ENCODE measurements at regions not wholly inside any gene's neighbourhood (a gene's known extent, or its start where the extent isn't known, plus 50 kb on each side); places are given as distances from the start of the nearest gene placed in this dataset.

- no peak for DNase-seq
Observed at GRCh38 chr7:85641331-85641730, 454.5 kb upstream of the SEMA3D start.

- peak in 1 of 4 experiments; percentile 9 for DNase-seq
Observed at GRCh38 chr7:85638394-85638793, 451.5 kb upstream of the SEMA3D start.

GRCh38 chr7:85634951-85635350 lies 448.1 kb upstream of the SEMA3D start:
- no peak for DNase-seq

- DNase-seq: peak; percentile 2 to 73 (median 31)
Observed at GRCh38 chr7:85630904-85631600, 444.2 kb upstream of the SEMA3D start.

GRCh38 chr7:85627791-85628586 lies 441.1 kb upstream of the SEMA3D start:
- no peak for DNase-seq

- no peak for DNase-seq
Observed at GRCh38 chr7:85622059-85622458, 435.2 kb upstream of the SEMA3D start.

GRCh38 chr7:85620936-85621685 lies 434.3 kb upstream of the SEMA3D start:
- DNase-seq: peak; percentile 4 to 78 (median 34)

- no peak for DNase-seq
Observed at GRCh38 chr7:85619236-85619635, 432.4 kb upstream of the SEMA3D start.

GRCh38 chr7:85614684-85615083 lies 427.8 kb upstream of the SEMA3D start:
- no peak for DNase-seq

GRCh38 chr7:85612514-85612913 lies 425.7 kb upstream of the SEMA3D start:
- DNase-seq: no peak

- no peak for DNase-seq
Observed at GRCh38 chr7:85608804-85609203, 421.9 kb upstream of the SEMA3D start.

- DNase-seq: no peak
Observed at GRCh38 chr7:85602196-85602595, 415.3 kb upstream of the SEMA3D start.

- no peak for DNase-seq
Observed at GRCh38 chr7:85600395-85600794, 413.5 kb upstream of the SEMA3D start.

GRCh38 chr7:85596827-85597226 lies 410.0 kb upstream of the SEMA3D start:
- DNase-seq: no peak

GRCh38 chr7:85595750-85596178 lies 408.9 kb upstream of the SEMA3D start:
- DNase-seq: no peak

- DNase-seq: no peak
Observed at GRCh38 chr7:85593355-85593754, 406.5 kb upstream of the SEMA3D start.

- no peak for DNase-seq
Observed at GRCh38 chr7:85587785-85588184, 400.9 kb upstream of the SEMA3D start.

GRCh38 chr7:85586091-85586490 lies 399.2 kb upstream of the SEMA3D start:
- DNase-seq: no peak

- DNase-seq: no peak
Observed at GRCh38 chr7:85583131-85583953, 396.5 kb upstream of the SEMA3D start.

- DNase-seq: peak in 2 of 4 experiments; percentile 27 to 44
Observed at GRCh38 chr7:85573844-85574243, 387.0 kb upstream of the SEMA3D start.

- no peak for DNase-seq
Observed at GRCh38 chr7:85573346-85573745, 386.5 kb upstream of the SEMA3D start.

GRCh38 chr7:85570898-85571297 lies 384.0 kb upstream of the SEMA3D start:
- no peak for DNase-seq
